ENCODE measurements at regions not wholly inside any gene's neighbourhood (a gene's known extent, or its start where the extent isn't known, plus 50 kb on each side); places are given as distances from the start of the nearest gene placed in this dataset.

GRCh38 chr1:95506736-95507414 lies 272.9 kb downstream of the RWDD3 start:
- no peaks in the 10 kb centered on the region for H3K9me3 ChIP-seq (ENCODE audit: control insufficient read depth in 4 of 4, low read length in 3 of 4)
- no peak overlapping the region for H3K9ac ChIP-seq (ENCODE audit: low read depth in 1 of 2, low read length in 2 of 2)
- WGBS, result 91% methylated on average over 4 of the region's 4 CpGs
- no peak for TF ChIP-seq EGR1 (IDR thresholded peaks at IDR 0.05; ENCODE audit: low read depth in 2 of 2)
- no peak for TF ChIP-seq YY1 (IDR thresholded peaks at IDR 0.05)
- TF ChIP-seq FOXA1 (IDR thresholded peaks at IDR 0.05), result no peak
- TF ChIP-seq GABPA (IDR thresholded peaks at IDR 0.05 in 1 of 2, conservative IDR thresholded peaks at IDR 0.05 in 1 of 2), result no peak
- no peak for TF ChIP-seq JUND (IDR thresholded peaks at IDR 0.05)
- TF ChIP-seq FOXA2 (IDR thresholded peaks at IDR 0.05), result no peak
- no peak for TF ChIP-seq RXRA (IDR thresholded peaks at IDR 0.05)
- TF ChIP-seq HNF4G (IDR thresholded peaks at IDR 0.05), result no peak
- no peak for TF ChIP-seq NR2F2 (IDR thresholded peaks at IDR 0.05)
- TF ChIP-seq ZBTB33 (IDR thresholded peaks at IDR 0.05), result no peak
- TF ChIP-seq TAF1 (conservative IDR thresholded peaks at IDR 0.05), result no peak
- DNase-seq (ENCODE audit: low spot score), result no peak
- no peaks in the 10 kb centered on the region for H3K4me1 ChIP-seq (ENCODE audit: control insufficient read depth in 4 of 4, insufficient read depth in 4 of 4, low read length in 3 of 4)
- no peak overlapping the region for H3K27ac ChIP-seq (ENCODE audit: low read depth in 1 of 2, low read length in 2 of 2)
- no peaks in the 10 kb centered on the region for H3K36me3 ChIP-seq (ENCODE audit: control insufficient read depth in 4 of 4, insufficient read depth in 3 of 4, low read depth in 1 of 4, low read length in 3 of 4)
- H3K4me3 ChIP-seq (ENCODE audit: low read depth in 1 of 3, low read length in 3 of 3), result no peak overlapping the region
- peaks cover 0 to 2% (median 0%) of the 10 kb centered on the region in 4 donors for H3K27me3 ChIP-seq (ENCODE audit: control insufficient read depth in 4 of 4, insufficient read depth in 4 of 4, low read length in 3 of 4)

- no peak overlapping the region for H3K4me3 ChIP-seq (ENCODE audit: low read depth in 1 of 3, low read length in 3 of 3)
- no peak overlapping the region for H3K9ac ChIP-seq (ENCODE audit: low read depth in 1 of 2, low read length in 2 of 2)
- 67% methylated on average over 8 of the region's 8 CpGs for WGBS
- H3K9me3 ChIP-seq (ENCODE audit: control insufficient read depth in 4 of 4, low read length in 3 of 4), result no peaks in the 10 kb centered on the region
- no peaks in the 10 kb centered on the region for H3K36me3 ChIP-seq (ENCODE audit: control insufficient read depth in 4 of 4, insufficient read depth in 3 of 4, low read depth in 1 of 4, low read length in 3 of 4)
- no peaks in the 10 kb centered on the region for H3K4me1 ChIP-seq (ENCODE audit: control insufficient read depth in 4 of 4, insufficient read depth in 4 of 4, low read length in 3 of 4)
- no peak for DNase-seq (ENCODE audit: low spot score)
- no peaks in the 10 kb centered on the region for H3K27me3 ChIP-seq (ENCODE audit: control insufficient read depth in 4 of 4, insufficient read depth in 4 of 4, low read length in 3 of 4)
- no peak for TF ChIP-seq NR2F2 (IDR thresholded peaks at IDR 0.05)
- TF ChIP-seq REST (IDR thresholded peaks at IDR 0.05), result no peak
- no peak for TF ChIP-seq ZBTB33 (IDR thresholded peaks at IDR 0.05)
- TF ChIP-seq CTCF (IDR thresholded peaks at IDR 0.05; ENCODE audit: low read depth, low read length, missing input control), result no peak
- TF ChIP-seq FOXA2 (IDR thresholded peaks at IDR 0.05), result no peak
- no peak for TF ChIP-seq SP1 (IDR thresholded peaks at IDR 0.05)
- no peak for TF ChIP-seq RXRA (IDR thresholded peaks at IDR 0.05)
- no peak overlapping the region for H3K27ac ChIP-seq (ENCODE audit: low read depth in 1 of 2, low read length in 2 of 2)
These were observed 276.0 kb downstream of the RWDD3 start for GRCh38 chr1:95509989-95510388.

Measured in liver (tissue), 8 donors.